ENCODE measurements at regions not wholly inside any gene's neighbourhood (a gene's known extent, or its start where the extent isn't known, plus 50 kb on each side); places are given as distances from the start of the nearest gene placed in this dataset.

- Histone ChIP-seq H3K79me2 (ENCODE audit: insufficient read depth, low read length) (no peaks in the 10 kb centered on the region), H3K27ac (ENCODE audit: extremely low read length, insufficient read depth, low read length) (no peak overlapping the region), H2AFZ (ENCODE audit: low read length) (peak overlapping the region; percentile 27), H3K4me3 (replicated peaks in 1 of 3; ENCODE audit: insufficient read depth in 1 of 3, low read depth in 2 of 3, low read length in 3 of 3) (no peak overlapping the region), H3K4me1 (ENCODE audit: insufficient read depth, low read length) (no peaks in the 10 kb centered on the region), H3K9ac (ENCODE audit: insufficient read depth, low read depth, low read length) (no peak overlapping the region), H3K36me3 (replicated peaks in 1 of 2; ENCODE audit: control insufficient read depth in 1 of 2, insufficient read depth in 2 of 2, low read length in 2 of 2) (no peaks in the 10 kb centered on the region), H3K27me3 (ENCODE audit: control insufficient read depth in 1 of 2, insufficient read depth in 2 of 2, low read length in 2 of 2) (no peaks in the 10 kb centered on the region), H4K20me1 (ENCODE audit: insufficient read depth, low read length) (no peaks in the 10 kb centered on the region), H3K9me3 (ENCODE audit: low read length) (no peaks in the 10 kb centered on the region; the same call in none of the 2 replicates), H3K4me2 (ENCODE audit: low read depth, low read length) (no peak overlapping the region)
- TF ChIP-seq, protein P1, sequence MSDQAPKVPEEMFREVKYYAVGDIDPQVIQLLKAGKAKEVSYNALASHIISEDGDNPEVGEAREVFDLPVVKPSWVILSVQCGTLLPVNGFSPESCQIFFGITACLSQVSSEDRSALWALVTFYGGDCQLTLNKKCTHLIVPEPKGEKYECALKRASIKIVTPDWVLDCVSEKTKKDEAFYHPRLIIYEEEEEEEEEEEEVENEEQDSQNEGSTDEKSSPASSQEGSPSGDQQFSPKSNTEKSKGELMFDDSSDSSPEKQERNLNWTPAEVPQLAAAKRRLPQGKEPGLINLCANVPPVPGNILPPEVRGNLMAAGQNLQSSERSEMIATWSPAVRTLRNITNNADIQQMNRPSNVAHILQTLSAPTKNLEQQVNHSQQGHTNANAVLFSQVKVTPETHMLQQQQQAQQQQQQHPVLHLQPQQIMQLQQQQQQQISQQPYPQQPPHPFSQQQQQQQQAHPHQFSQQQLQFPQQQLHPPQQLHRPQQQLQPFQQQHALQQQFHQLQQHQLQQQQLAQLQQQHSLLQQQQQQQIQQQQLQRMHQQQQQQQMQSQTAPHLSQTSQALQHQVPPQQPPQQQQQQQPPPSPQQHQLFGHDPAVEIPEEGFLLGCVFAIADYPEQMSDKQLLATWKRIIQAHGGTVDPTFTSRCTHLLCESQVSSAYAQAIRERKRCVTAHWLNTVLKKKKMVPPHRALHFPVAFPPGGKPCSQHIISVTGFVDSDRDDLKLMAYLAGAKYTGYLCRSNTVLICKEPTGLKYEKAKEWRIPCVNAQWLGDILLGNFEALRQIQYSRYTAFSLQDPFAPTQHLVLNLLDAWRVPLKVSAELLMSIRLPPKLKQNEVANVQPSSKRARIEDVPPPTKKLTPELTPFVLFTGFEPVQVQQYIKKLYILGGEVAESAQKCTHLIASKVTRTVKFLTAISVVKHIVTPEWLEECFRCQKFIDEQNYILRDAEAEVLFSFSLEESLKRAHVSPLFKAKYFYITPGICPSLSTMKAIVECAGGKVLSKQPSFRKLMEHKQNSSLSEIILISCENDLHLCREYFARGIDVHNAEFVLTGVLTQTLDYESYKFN (CRISPR knock-in tag; conservative IDR thresholded peaks at IDR 0.05): peak; percentile 30; the same call in 1 of the 2 replicates
- TF ChIP-seq ZNF143 (CRISPR knock-in tag; IDR thresholded peaks at IDR 0.05) (no peak), ZNF747 (CRISPR knock-in tag; IDR thresholded peaks at IDR 0.05; ENCODE audit: borderline replicate concordance) (no peak)
- BruUV-seq (replicated peaks): no TSS peak
- ChIA-PET POLR2A (no interaction called here), CTCF (ENCODE audit: low intra/inter-chr PET ratio, low total read pairs) (no interaction called here)
- peak; percentile 70 for ATAC-seq
- intact Hi-C loops (cut with micrococcal nuclease; ENCODE audit: unreplicated experiment): no loop called here
- no peak for DNase-seq (ENCODE audit: low spot score)
- in situ Hi-C loops (cut with HindIII; ENCODE audit: extremely low pct_ligation_motif_present, low pct_unique_long_range_greater_than_20kb): no loop called here
- WGBS (ENCODE audit: low lambda C conversion rate): 0% methylated on average over 1 of the region's 1 CpG
- FAIRE-seq: no peak
Measured at GRCh38 chr13:61563645-61564044, 148.0 kb upstream of the PCDH20 start.

GRCh38 chr13:61546911-61547310, 131.3 kb upstream of the PCDH20 start:
- no peak overlapping the region for H2AFZ ChIP-seq (ENCODE audit: low read length)
- DNase-seq (ENCODE audit: low spot score): no peak
- H3K9ac ChIP-seq (ENCODE audit: insufficient read depth, low read depth, low read length): no peak overlapping the region
- no peaks in the 10 kb centered on the region for H3K27me3 ChIP-seq (ENCODE audit: control insufficient read depth in 1 of 2, insufficient read depth in 2 of 2, low read length in 2 of 2)
- no peak overlapping the region for H3K4me3 ChIP-seq (replicated peaks in 1 of 3; ENCODE audit: insufficient read depth in 1 of 3, low read depth in 2 of 3, low read length in 3 of 3)
- no peaks in the 10 kb centered on the region for H3K79me2 ChIP-seq (ENCODE audit: insufficient read depth, low read length)
- no peaks in the 10 kb centered on the region for H3K9me3 ChIP-seq (ENCODE audit: low read length)
- in situ Hi-C loops (cut with HindIII; ENCODE audit: extremely low pct_ligation_motif_present, low pct_unique_long_range_greater_than_20kb): no loop called here
- ATAC-seq: peak; percentile 82
- WGBS (ENCODE audit: low lambda C conversion rate): 2% methylated on average over 6 of the region's 6 CpGs
- ChIA-PET POLR2A (no interaction called here), CTCF (ENCODE audit: low intra/inter-chr PET ratio, low total read pairs) (no interaction called here)
- intact Hi-C loops (cut with micrococcal nuclease; ENCODE audit: unreplicated experiment): no loop called here
- no peaks in the 10 kb centered on the region for H3K36me3 ChIP-seq (replicated peaks in 1 of 2; ENCODE audit: control insufficient read depth in 1 of 2, insufficient read depth in 2 of 2, low read length in 2 of 2)
- BruUV-seq (replicated peaks): no TSS peak
- FAIRE-seq: no peak
- H3K4me2 ChIP-seq (ENCODE audit: low read depth, low read length): no peak overlapping the region
- H3K4me1 ChIP-seq (ENCODE audit: insufficient read depth, low read length): no peaks in the 10 kb centered on the region
- H4K20me1 ChIP-seq (ENCODE audit: insufficient read depth, low read length): no peaks in the 10 kb centered on the region
- H3K27ac ChIP-seq (ENCODE audit: extremely low read length, insufficient read depth, low read length): no peak overlapping the region
- TF ChIP-seq, protein P1 (CRISPR knock-in tag; conservative IDR thresholded peaks at IDR 0.05): 0 out of 2 replicates have a peak, but pooled peaks have one; percentile 29
- TF ChIP-seq CTCF (CRISPR knock-in tag; IDR thresholded peaks at IDR 0.05) (0 out of 2 replicates have a peak, but pooled peaks have one; percentile 23), RARA (CRISPR knock-in tag; IDR thresholded peaks at IDR 0.05) (peak; percentile 31; the same call in 1 of the 2 replicates), ONECUT2 (CRISPR knock-in tag; IDR thresholded peaks at IDR 0.05) (peak; percentile 16; the same call in 1 of the 2 replicates)
